Brain microvascular endothelial cell (primary cell): ENCODE measurements at regions not wholly inside any gene's neighbourhood (a gene's known extent, or its start where the extent isn't known, plus 50 kb on each side); places are given as distances from the start of the nearest gene placed in this dataset.

Experiments used
- DNase-seq: peaks from one replicate; pipeline ENCODE4 v3.0.0-alpha.2; 2020
- H3K27ac ChIP-seq: fragments of 250-450 bp; sonication (Bioruptor Pico); 2 replicates; pipeline ENCODE4 v1.5.1; 2020; ENCODE audit warnings: mild to moderate bottlenecking, moderate library complexity
- H3K27me3 ChIP-seq: fragments of 250-450 bp; sonication (Bioruptor Pico); replicated peaks from 2 replicates; pipeline ENCODE4 v1.5.1; 2020; ENCODE audit warnings: mild to moderate bottlenecking
- H3K36me3 ChIP-seq: fragments of 250-450 bp; sonication (Bioruptor Pico); replicated peaks from 2 replicates; pipeline ENCODE4 v1.5.1; 2020; ENCODE audit warnings: mild to moderate bottlenecking
- H3K4me3 ChIP-seq: 2 replicates; pipeline ENCODE4 v1.5.1; 2011; ENCODE audit warnings: low read depth, mild to moderate bottlenecking, control low read depth, low read length, moderate library complexity
- CTCF ChIP-seq: IDR thresholded peaks from 2 replicates; pipeline ENCODE4 v1.5.1; 2011; ENCODE audit warnings: low read depth, mild to moderate bottlenecking, moderate library complexity, low read length, control low read depth, inconsistent platforms; ENCODE audit errors: missing control alignments
- in situ Hi-C: cut with HindIII; loops from 2 replicates; pipeline ENCODE4 v1.10.0; 2017; ENCODE audit warnings: low sequenced_read_pairs, low pct_ligation_motif_present

GRCh38 chrX:10048707-10049106 lies 81.5 kb downstream of the CLDN34 start:
- H3K4me3 ChIP-seq: no peak overlapping the region
- H3K27ac ChIP-seq: no peak overlapping the region

GRCh38 chrX:10049236-10049635 lies 82.1 kb downstream of the CLDN34 start:
- no peak overlapping the region for H3K4me3 ChIP-seq
- no peaks in the 10 kb centered on the region for H3K36me3 ChIP-seq
- no peak for TF ChIP-seq CTCF
- no peaks in the 10 kb centered on the region for H3K27me3 ChIP-seq
- in situ Hi-C loops: no loop called here
- no peak overlapping the region for H3K27ac ChIP-seq
- DNase-seq: no peak

More at GRCh38 chrX:10048707-10049106, 81.5 kb downstream of the CLDN34 start:
- Histone ChIP-seq H3K27me3 (no peaks in the 10 kb centered on the region), H3K36me3 (no peaks in the 10 kb centered on the region)
- TF ChIP-seq CTCF: no peak
- in situ Hi-C loops: no loop called here
- no peak for DNase-seq

- DNase-seq: no peak
- Histone ChIP-seq H3K27ac (no peak overlapping the region), H3K36me3 (no peaks in the 10 kb centered on the region), H3K4me3 (no peak overlapping the region), H3K27me3 (no peaks in the 10 kb centered on the region)
- in situ Hi-C loops: no loop called here
- no peak for TF ChIP-seq CTCF
Observed at GRCh38 chrX:10050481-10050880, 83.3 kb downstream of the CLDN34 start.

GRCh38 chrX:10051866-10052480 lies 84.8 kb downstream of the CLDN34 start:
- no peak overlapping the region for H3K27ac ChIP-seq
- H3K4me3 ChIP-seq: no peak overlapping the region
- DNase-seq: no peak
- H3K36me3 ChIP-seq: no peaks in the 10 kb centered on the region
- no peak for TF ChIP-seq CTCF
- H3K27me3 ChIP-seq: no peaks in the 10 kb centered on the region
- in situ Hi-C loops: no loop called here

- Histone ChIP-seq H3K36me3 (no peaks in the 10 kb centered on the region), H3K27me3 (no peaks in the 10 kb centered on the region), H3K4me3 (no peak overlapping the region), H3K27ac (no peak overlapping the region)
- DNase-seq: no peak
- TF ChIP-seq CTCF: no peak
- in situ Hi-C loops: no loop called here
Observed at GRCh38 chrX:10052906-10053625, 85.9 kb downstream of the CLDN34 start.

- no peak for DNase-seq
- in situ Hi-C loops: no loop called here
- H3K36me3 ChIP-seq: no peaks in the 10 kb centered on the region
- H3K27me3 ChIP-seq: no peaks in the 10 kb centered on the region
- no peak overlapping the region for H3K27ac ChIP-seq
- H3K4me3 ChIP-seq: no peak overlapping the region
- no peak for TF ChIP-seq CTCF
Observed at GRCh38 chrX:10054396-10054795, 87.2 kb downstream of the CLDN34 start.
